Stimulated activated naive CD8-positive, alpha-beta T cell treated with anti-CD3 and anti-CD28 coated beads, Interleukin-15, amount 100 ng/mL, for 72 hours (primary cell): ENCODE measurements at regions not wholly inside any gene's neighbourhood (a gene's known extent, or its start where the extent isn't known, plus 50 kb on each side); places are given as distances from the start of the nearest gene placed in this dataset.

ENCODE experiments used
- ATAC-seq: fragments of 150-1000 bp; cut with Tn5 transposase; 2 replicates; pipeline ENCODE4 v1.10.0; 2021; ENCODE audit warnings: mild to moderate bottlenecking, moderate library complexity
- DNase-seq, 2 donors: peaks; one replicate each; pipeline ENCODE4 v3.0.0; 2021 to 2022
- H3K27ac Mint-ChIP-seq, 2 donors: one replicate each; pipeline ENCODE4 v1.8.0; 2022; ENCODE audit warnings: mild to moderate bottlenecking in 2 of 2, mixed read lengths in 2 of 2, moderate library complexity in 2 of 2
- H3K27me3 Mint-ChIP-seq: one replicate; pipeline ENCODE4 v1.8.0; 2022; ENCODE audit warnings: mixed read lengths
- H3K4me1 Mint-ChIP-seq: one replicate; pipeline ENCODE4 v1.8.0; 2022; ENCODE audit warnings: mild to moderate bottlenecking, mixed read lengths
- H3K4me3 Mint-ChIP-seq, 2 donors: one replicate each; pipeline ENCODE4 v1.8.0; 2022; ENCODE audit warnings: mild to moderate bottlenecking in 2 of 2, mixed read lengths in 2 of 2, moderate library complexity in 1 of 2
- H3K9me3 Mint-ChIP-seq, 2 donors: one replicate each; pipeline ENCODE4 v1.8.0; 2022; ENCODE audit warnings: mixed read lengths in 2 of 2

DNA sequence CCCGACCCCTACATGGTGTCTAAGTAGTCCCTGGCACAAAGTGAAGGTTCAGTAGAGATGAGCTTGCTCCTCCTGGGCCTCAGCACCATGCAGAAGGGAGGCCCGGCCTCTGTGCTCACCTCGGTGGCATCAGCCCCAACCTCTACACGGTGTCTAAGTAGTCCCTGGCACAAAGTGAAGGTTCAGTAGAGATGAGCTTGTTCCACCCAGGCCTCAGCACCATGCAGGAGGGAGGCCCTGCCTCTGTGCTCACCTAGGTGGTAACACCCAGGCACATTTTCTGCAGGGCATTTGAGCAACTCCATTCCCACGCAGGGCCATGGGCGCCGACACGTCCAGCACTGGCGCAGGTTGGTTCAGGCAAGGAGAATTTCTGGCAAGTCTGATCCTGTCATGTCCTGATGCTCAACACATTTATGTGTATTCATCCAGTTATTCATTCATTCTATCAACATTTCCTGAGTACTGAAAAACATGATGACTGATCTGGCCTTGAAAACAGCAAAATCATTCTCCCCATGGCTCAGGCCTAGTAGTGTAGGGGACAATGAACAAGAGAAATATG is 408.2 kb upstream of the MYT1L start:
- H3K27me3 Mint-ChIP-seq, result peaks cover 20% of the 10 kb centered on the region
- H3K4me1 Mint-ChIP-seq, result no peaks in the 10 kb centered on the region
- ATAC-seq (peak; percentile 36), DNase-seq (no peak)
- peaks cover 8 to 12% of the 10 kb centered on the region in 2 donors for H3K9me3 Mint-ChIP-seq
- no peak overlapping the region for H3K4me3 Mint-ChIP-seq
- no peak overlapping the region for H3K27ac Mint-ChIP-seq

DNA sequence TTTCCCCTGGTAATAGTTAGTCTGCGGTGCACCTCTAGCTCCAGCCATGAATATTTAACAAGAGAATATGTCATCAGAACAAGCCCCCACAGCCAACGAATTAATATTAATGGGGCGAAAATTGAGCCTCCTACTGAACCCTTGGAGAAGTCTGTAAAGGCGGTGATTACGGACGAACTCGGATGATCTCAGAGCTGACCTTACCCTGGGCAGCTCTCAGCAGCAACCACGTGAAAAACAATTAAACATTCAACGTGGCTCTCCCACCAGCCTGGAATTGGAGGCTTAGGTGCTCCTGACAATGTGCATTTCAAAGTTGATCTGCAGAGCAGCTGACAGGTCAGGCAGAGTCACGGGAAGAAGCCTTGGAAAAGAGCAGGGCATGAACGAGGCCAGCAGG is 407.6 kb upstream of the MYT1L start:
- no peak for DNase-seq
- H3K4me3 Mint-ChIP-seq, result no peak overlapping the region
- H3K27me3 Mint-ChIP-seq, result peaks cover 20% of the 10 kb centered on the region
- no peak for ATAC-seq
- H3K9me3 Mint-ChIP-seq, result peaks cover 8 to 12% of the 10 kb centered on the region in 2 donors
- H3K4me1 Mint-ChIP-seq, result no peaks in the 10 kb centered on the region
- no peak overlapping the region for H3K27ac Mint-ChIP-seq

DNA sequence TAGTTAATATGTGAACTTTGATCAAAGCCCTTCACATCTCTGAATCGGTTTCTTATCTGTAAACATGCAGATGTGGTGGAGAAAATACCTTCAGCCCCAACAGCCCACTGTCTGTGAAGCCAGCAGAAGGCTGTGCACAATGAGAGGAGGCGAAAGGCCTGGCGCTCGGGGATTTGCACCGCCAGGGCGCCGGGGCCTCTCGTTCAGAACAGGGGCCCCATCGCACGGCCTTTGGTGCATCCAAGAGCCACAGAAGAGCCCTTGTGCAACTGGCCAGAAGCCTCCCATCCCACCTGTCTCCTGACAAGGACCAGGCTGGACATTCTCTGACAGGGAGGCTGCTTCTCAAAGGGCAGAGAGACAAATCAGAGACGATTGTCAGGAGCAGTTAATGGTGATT is 407.2 kb upstream of the MYT1L start:
- Mint-ChIP-seq H3K27ac (no peak overlapping the region), H3K4me1 (no peaks in the 10 kb centered on the region)

DNA sequence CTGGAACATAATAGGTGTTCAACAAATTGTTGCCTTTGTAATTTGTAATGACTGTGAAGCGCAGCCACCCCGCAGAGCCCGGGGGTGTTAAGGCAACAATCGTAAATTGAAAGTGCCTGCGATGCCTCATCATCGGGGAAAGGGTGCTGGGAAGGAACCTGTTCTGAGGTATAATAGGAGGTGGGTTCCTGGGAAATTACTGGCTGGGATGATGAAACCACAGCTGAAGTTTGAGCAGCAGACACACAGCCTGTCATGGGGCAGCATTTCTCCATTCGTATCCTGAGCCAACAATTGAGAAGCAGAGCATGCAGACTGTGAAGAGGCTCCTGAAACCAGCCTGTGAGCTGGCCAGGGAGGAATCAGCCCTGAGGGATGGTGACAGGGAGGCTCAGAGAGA is 404.0 kb upstream of the MYT1L start:
- H3K27ac Mint-ChIP-seq, result peak overlapping the region; percentile 69 to 75
- no peaks in the 10 kb centered on the region for H3K4me1 Mint-ChIP-seq
- no peak for DNase-seq
- H3K4me3 Mint-ChIP-seq, result no peak overlapping the region
- H3K27me3 Mint-ChIP-seq, result peaks cover 13% of the 10 kb centered on the region
- H3K9me3 Mint-ChIP-seq, result peaks cover 4 to 6% of the 10 kb centered on the region in 2 donors
- ATAC-seq, result no peak

More for the DNA sequence above, 407.2 kb upstream of the MYT1L start:
- Mint-ChIP-seq H3K4me3 (no peak overlapping the region), H3K9me3 (peaks cover 8 to 12% of the 10 kb centered on the region in 2 donors), H3K27me3 (peaks cover 20% of the 10 kb centered on the region)
- no peak for DNase-seq
- no peak for ATAC-seq

DNA sequence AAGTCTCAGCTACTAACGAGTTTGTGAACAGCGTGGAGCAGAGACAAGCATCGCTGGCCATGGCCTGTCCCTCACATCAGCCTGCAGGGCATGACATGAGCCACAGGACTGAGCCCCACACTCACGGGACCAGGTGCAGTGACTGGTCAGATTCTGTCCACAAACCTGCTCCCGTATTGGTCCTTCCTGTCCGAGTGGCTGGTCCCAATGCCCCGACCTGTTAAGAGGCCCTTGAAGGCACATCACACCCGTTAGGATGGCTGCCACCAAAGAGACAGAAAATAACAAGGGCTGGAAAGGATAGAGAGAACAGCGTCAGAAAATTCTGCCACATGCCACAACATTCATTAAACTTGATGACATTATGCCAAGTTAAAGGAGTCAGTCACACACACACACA is 403.2 kb upstream of the MYT1L start:
- DNase-seq (no peak), ATAC-seq (no peak)
- Mint-ChIP-seq H3K27me3 (peaks cover 6% of the 10 kb centered on the region), H3K9me3 (no peaks in the 10 kb centered on the region), H3K4me3 (no peak overlapping the region), H3K4me1 (no peaks in the 10 kb centered on the region), H3K27ac (peak overlapping the region; percentile 41 to 75)

DNA sequence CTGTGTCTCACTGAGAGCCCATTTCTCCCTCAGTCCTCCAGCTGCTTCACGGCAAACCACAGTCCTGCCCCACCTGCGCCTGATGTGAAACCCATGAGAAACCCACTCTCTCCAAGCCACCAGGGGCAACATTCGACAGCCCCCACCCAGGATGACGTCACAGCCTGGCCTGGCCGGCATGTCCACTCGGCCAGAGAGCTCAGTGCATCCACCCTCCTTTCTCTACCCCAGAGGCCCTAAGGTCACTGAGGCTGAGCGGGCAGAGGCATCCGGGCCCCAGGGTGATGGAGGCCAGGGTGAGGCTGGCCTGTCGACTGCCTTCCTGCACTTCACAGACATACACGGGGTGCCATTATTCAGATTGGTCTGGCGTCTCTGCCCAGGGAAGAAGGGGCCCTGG is 402.7 kb upstream of the MYT1L start:
- ATAC-seq (no peak), DNase-seq (no peak)
- Mint-ChIP-seq H3K4me1 (no peaks in the 10 kb centered on the region), H3K27me3 (peaks cover 6% of the 10 kb centered on the region), H3K27ac (no peak overlapping the region), H3K4me3 (no peak overlapping the region), H3K9me3 (no peaks in the 10 kb centered on the region)

DNA sequence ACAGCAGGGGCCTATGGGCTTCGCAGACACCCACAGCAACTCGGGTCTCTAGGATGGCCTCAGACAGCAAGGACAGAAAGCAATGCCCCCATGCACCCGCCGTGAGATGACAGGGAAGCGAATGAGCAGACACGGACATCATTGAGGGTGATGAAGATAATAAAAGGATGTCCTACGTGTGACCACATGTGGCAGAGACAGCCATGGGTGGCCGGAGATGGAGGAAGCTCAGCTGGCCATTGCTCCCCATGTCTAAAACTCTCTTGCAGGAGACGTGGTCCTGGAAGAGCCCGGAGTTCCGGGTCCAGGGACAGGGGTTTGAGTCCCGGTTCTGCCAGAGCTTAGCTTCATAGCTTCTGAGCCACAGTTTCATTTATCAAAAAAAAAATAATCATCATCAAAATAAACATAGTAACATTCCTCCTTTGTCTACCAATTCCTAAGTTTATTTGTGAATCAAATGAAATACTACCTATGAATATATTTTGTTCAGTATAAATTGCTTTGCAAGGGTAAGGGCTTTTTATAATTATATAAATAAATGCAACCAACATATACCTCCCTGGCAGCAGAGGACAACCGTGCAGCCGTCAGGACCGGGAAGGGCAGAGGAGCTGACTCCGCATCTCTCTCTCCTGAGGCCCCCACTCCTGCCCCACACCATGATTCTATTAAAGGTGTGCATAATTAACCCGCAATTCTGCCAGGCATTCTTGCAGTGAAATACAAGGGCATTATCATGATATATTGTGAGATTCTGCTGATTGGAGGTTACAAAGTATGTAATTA is 401.4 kb upstream of the MYT1L start:
- Mint-ChIP-seq H3K27me3 (peaks cover 6% of the 10 kb centered on the region), H3K4me3 (no peak overlapping the region), H3K4me1 (no peaks in the 10 kb centered on the region), H3K27ac (no peak overlapping the region), H3K9me3 (no peaks in the 10 kb centered on the region)
- DNase-seq, result no peak
- no peak for ATAC-seq

DNA sequence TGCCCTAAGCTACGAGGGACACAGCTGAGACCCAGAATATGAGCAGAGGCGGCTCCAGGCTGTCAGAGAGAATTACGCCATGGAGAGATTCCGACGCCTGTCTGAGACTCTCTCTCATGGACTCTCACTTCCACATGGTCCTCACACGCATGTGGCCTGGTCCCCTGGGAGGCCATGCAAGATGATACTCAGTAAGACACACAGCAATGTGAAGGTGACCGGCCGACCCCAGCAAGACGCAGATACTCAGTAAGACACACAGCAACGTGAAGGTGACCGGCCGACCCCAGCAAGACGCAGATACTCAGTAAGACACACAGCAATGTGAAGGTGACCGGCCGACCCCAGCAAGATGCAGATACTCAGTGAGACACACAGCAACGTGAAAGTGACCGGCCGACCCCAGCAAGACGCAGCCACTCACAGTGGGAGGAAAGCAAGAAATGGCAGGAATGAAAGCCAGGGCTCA is 400.8 kb upstream of the MYT1L start:
- Mint-ChIP-seq H3K4me3 (no peak overlapping the region), H3K9me3 (no peaks in the 10 kb centered on the region), H3K27me3 (peaks cover 7% of the 10 kb centered on the region), H3K4me1 (no peaks in the 10 kb centered on the region), H3K27ac (no peak overlapping the region)
- DNase-seq, result no peak
- no peak for ATAC-seq

DNA sequence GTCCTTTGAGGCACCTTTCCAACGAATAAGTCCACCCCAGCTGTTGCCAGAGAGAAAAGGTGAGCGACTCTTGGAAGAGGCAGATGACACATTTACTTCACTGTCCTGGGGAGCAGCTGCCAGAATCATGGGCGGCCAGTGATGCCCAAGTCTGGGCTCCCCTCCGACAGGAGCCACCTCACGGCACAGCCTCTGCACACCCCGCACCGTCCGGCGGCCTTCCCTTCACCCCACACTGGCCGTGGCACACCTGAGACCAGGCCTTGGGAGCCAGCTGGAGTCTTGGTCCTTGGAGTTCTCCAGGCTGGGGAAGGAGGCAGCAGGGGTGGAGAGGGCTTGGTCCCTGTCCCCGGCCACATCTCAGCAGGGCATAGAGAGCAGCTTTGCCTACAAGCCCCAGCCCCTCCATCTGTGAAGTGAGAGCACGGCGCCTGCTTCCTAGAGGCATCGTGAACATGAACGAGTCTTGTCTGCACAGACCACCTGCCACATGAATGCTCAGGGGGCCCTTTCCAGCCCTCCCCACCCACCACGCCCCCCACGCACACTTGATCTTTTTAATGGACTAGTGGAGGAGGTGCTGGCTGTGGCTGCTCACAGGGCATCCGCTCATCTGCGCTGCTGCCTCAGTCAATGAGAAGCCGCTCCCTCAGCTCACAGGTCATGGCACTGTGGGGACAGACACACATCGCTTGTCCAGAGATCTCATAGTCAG is 400.2 kb upstream of the MYT1L start:
- no peaks in the 10 kb centered on the region for H3K4me1 Mint-ChIP-seq
- ATAC-seq (peak; percentile 26), DNase-seq (no peak)
- H3K9me3 Mint-ChIP-seq, result no peaks in the 10 kb centered on the region
- no peak overlapping the region for H3K4me3 Mint-ChIP-seq
- peak overlapping the region in 1 of 2 donors; percentile 32 for H3K27ac Mint-ChIP-seq
- H3K27me3 Mint-ChIP-seq, result peaks cover 13% of the 10 kb centered on the region

DNA sequence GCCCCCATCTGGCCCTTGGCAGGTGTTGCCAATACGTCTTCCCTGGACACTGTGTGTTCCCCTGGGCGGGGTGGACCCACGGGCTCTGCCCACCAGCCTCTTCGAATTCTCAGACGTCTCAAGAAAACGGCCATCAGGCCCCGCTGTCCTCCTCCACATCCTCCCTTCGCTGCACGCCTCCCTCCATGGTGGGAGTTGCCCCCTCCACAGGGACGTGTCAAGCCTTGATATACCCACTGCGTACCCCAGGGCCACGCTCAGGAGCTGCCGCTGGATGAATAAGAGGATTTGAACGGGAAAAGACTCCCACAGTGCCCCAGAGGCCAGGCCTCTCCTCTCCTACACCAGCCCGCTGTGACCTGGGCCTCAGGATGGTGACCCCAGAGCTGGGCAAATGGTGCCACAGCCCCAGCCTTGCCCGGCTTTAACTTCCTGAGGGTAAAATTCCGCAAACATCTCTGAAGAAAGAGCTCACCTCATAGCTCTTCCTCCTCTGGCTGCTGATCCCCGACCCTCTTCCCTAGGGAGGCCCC is 399.3 kb upstream of the MYT1L start:
- Mint-ChIP-seq H3K4me1 (no peaks in the 10 kb centered on the region), H3K27me3 (peaks cover 13% of the 10 kb centered on the region), H3K9me3 (no peaks in the 10 kb centered on the region), H3K4me3 (no peak overlapping the region), H3K27ac (no peak overlapping the region)
- no peak for DNase-seq
- ATAC-seq, result no peak

DNA sequence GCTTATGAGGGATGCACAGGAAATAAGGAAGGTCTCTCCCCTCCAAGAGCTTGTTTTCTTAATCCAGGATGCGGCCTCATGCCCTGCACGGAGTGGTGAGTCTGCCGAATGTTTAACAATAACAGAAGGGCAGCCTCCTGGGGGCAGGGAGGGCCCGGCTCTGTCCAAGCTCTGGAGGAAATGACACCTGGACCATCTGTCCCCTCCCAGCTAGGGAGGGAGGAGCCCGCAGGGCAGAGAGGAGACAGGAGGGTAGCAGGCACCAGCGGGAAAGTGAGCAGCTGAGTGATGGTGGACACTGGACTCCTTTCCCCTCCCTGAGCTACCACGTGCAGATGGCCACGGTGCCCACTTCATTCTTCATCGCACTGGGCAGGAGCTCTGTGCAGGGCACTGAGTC is 398.2 kb upstream of the MYT1L start:
- no peak for ATAC-seq
- no peak overlapping the region for H3K4me3 Mint-ChIP-seq
- no peaks in the 10 kb centered on the region for H3K9me3 Mint-ChIP-seq
- H3K4me1 Mint-ChIP-seq, result no peaks in the 10 kb centered on the region
- peaks cover 7% of the 10 kb centered on the region for H3K27me3 Mint-ChIP-seq
- no peak overlapping the region for H3K27ac Mint-ChIP-seq
- no peak for DNase-seq

DNA sequence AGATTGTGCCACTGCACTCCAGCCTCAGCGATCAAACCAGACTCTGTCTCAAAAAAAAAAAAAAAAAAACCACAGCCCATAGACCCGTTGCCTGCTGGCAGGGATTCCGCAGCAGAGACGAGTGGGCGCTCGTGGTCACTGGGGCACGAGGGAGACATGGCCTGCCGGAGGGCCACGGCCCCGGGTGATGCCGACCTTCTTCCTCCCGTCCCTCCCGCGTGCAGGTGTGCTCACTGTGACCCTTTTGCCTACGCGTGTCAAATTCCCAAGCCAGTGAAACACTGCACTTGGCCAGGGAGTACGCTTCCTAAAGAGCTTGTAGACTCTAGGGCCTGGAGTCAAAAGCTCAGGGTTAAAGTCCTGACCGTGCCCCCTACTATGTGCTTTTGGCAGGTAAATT is 397.6 kb upstream of the MYT1L start:
- no peak overlapping the region for H3K27ac Mint-ChIP-seq
- no peak for ATAC-seq

DNA sequence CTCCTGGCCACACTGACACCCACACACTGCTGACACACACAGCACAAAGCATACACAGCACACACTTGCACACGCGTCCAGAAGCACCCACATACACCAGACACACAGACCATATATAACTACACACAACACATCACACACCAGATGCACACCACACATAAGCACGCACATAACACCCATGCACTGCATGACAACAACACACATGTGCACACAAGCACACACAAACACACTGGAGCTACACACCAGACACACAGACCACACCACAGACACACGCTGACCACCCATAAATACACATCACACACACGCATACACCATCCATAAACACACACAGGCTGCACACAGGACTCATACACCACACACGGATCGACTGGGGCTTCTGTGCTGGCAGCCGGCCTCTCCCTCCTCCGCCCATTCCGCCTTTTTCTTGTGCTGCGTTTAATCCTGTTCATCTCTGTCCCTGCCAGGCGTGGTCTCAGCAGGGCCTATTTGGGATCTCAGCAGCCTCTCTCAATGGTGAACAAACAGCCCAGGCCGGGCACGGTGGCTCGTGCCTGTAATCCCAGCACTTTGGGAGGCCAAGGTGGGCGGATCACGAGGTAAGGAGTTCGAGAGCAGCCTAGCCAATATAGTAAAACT is 396.9 kb upstream of the MYT1L start:
- no peak for DNase-seq
- Mint-ChIP-seq H3K27me3 (peaks cover 7% of the 10 kb centered on the region), H3K4me1 (no peaks in the 10 kb centered on the region), H3K27ac (no peak overlapping the region), H3K4me3 (no peak overlapping the region), H3K9me3 (no peaks in the 10 kb centered on the region)
- no peak for ATAC-seq

More for the DNA sequence above, 397.6 kb upstream of the MYT1L start:
- peaks cover 7% of the 10 kb centered on the region for H3K27me3 Mint-ChIP-seq
- no peak overlapping the region for H3K4me3 Mint-ChIP-seq
- H3K4me1 Mint-ChIP-seq, result no peaks in the 10 kb centered on the region
- H3K9me3 Mint-ChIP-seq, result no peaks in the 10 kb centered on the region
- DNase-seq, result no peak

DNA sequence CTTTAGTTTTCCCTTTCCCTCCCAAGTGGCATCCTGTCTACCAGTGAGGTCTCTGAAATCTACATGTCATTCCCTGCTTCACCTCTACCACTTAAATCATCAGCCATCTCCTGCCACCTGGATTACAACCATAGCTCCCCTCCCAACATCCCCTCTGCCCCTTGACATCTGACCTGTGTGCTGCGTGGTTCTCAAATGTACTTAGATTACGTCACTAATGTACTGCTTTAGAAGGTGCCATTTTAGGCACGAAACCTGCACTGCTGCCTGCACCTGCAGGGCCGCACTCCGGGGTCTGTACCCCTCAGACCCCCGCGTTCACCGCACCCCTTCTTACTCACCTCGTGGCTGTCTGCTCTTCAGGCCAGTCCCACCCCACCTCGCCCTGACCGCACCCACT is 395.1 kb upstream of the MYT1L start:
- Mint-ChIP-seq H3K4me1 (no peaks in the 10 kb centered on the region), H3K9me3 (no peaks in the 10 kb centered on the region), H3K27me3 (peaks cover 7% of the 10 kb centered on the region), H3K4me3 (no peak overlapping the region), H3K27ac (no peak overlapping the region)
- DNase-seq, result no peak
- no peak for ATAC-seq

DNA sequence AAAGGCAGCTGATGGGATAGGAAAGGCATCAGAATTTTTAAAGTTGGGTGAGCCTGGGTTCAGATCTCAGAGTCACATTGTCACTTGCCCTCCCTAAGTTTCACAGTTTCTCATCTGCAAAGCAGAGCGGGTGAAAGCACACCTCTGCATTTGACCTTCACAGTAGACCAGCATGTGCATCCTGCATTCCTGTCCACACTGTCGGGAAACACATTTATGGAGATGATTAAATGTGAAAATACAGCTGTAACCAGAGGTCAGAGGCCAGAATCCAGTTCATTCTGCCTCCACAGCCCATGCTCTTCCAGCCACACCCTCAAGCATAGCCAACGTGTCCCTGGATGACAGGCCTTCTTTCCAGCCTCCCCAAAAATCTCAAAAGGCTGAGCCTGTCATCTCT is 392.0 kb upstream of the MYT1L start:
- no peak overlapping the region for H3K4me3 Mint-ChIP-seq
- H3K4me1 Mint-ChIP-seq, result no peaks in the 10 kb centered on the region
- no peak overlapping the region for H3K27ac Mint-ChIP-seq
- DNase-seq, result no peak
- H3K27me3 Mint-ChIP-seq, result peaks cover 7% of the 10 kb centered on the region
- no peaks in the 10 kb centered on the region for H3K9me3 Mint-ChIP-seq
- ATAC-seq, result no peak
